ENCODE measurements at regions not wholly inside any gene's neighbourhood (a gene's known extent, or its start where the extent isn't known, plus 50 kb on each side); places are given as distances from the start of the nearest gene placed in this dataset.

GRCh38 chr9:69955536-69956355 is 87.9 kb upstream of the MAMDC2 start:
- H3K36me3 ChIP-seq (ENCODE audit: low read depth) = no peaks in the 10 kb centered on the region
- H3K9me3 ChIP-seq (ENCODE audit: severe bottlenecking) = no peaks in the 10 kb centered on the region
- TF ChIP-seq CTCF (IDR thresholded peaks at IDR 0.05; ENCODE audit: poor library complexity, severe bottlenecking) = no peak
- DNase-seq (ENCODE audit: low spot score) = no peak
- no peaks in the 10 kb centered on the region for H3K27me3 ChIP-seq (ENCODE audit: insufficient read depth, poor library complexity, severe bottlenecking)
- no peak for ATAC-seq (ENCODE audit: low read depth)
- no peak overlapping the region for H3K4me3 ChIP-seq (ENCODE audit: severe bottlenecking)
- no peak overlapping the region for H3K27ac ChIP-seq (ENCODE audit: poor library complexity, severe bottlenecking)
- H3K4me1 ChIP-seq (ENCODE audit: insufficient read depth, poor library complexity, severe bottlenecking) = no peaks in the 10 kb centered on the region

GRCh38 chr9:69961843-69962242 is 81.8 kb upstream of the MAMDC2 start:
- no peaks in the 10 kb centered on the region for H3K9me3 ChIP-seq (ENCODE audit: severe bottlenecking)
- H3K36me3 ChIP-seq (ENCODE audit: low read depth) = no peaks in the 10 kb centered on the region
- peaks cover 6% of the 10 kb centered on the region for H3K4me1 ChIP-seq (ENCODE audit: insufficient read depth, poor library complexity, severe bottlenecking)
- ATAC-seq (ENCODE audit: low read depth) (peak; percentile 86), DNase-seq (ENCODE audit: low spot score) (no peak)
- no peak overlapping the region for H3K4me3 ChIP-seq (ENCODE audit: severe bottlenecking)
- no peak for TF ChIP-seq CTCF (IDR thresholded peaks at IDR 0.05; ENCODE audit: poor library complexity, severe bottlenecking)
- H3K27ac ChIP-seq (ENCODE audit: poor library complexity, severe bottlenecking) = no peak overlapping the region
- no peaks in the 10 kb centered on the region for H3K27me3 ChIP-seq (ENCODE audit: insufficient read depth, poor library complexity, severe bottlenecking)

- DNase-seq (ENCODE audit: low spot score) (no peak), ATAC-seq (ENCODE audit: low read depth) (no peak)
- no peak overlapping the region for H3K27ac ChIP-seq (ENCODE audit: poor library complexity, severe bottlenecking)
- peaks cover 6% of the 10 kb centered on the region for H3K4me1 ChIP-seq (ENCODE audit: insufficient read depth, poor library complexity, severe bottlenecking)
- H3K4me3 ChIP-seq (ENCODE audit: severe bottlenecking) = no peak overlapping the region
- H3K27me3 ChIP-seq (ENCODE audit: insufficient read depth, poor library complexity, severe bottlenecking) = no peaks in the 10 kb centered on the region
- TF ChIP-seq CTCF (IDR thresholded peaks at IDR 0.05; ENCODE audit: poor library complexity, severe bottlenecking) = no peak
- H3K9me3 ChIP-seq (ENCODE audit: severe bottlenecking) = no peaks in the 10 kb centered on the region
- no peaks in the 10 kb centered on the region for H3K36me3 ChIP-seq (ENCODE audit: low read depth)
Observed at GRCh38 chr9:69963803-69964202, 79.8 kb upstream of the MAMDC2 start.

GRCh38 chr9:69964446-69964845 is 79.2 kb upstream of the MAMDC2 start:
- H3K4me3 ChIP-seq (ENCODE audit: severe bottlenecking) = no peak overlapping the region
- DNase-seq (ENCODE audit: low spot score) (no peak), ATAC-seq (ENCODE audit: low read depth) (no peak)
- H3K36me3 ChIP-seq (ENCODE audit: low read depth) = no peaks in the 10 kb centered on the region
- no peak for TF ChIP-seq CTCF (IDR thresholded peaks at IDR 0.05; ENCODE audit: poor library complexity, severe bottlenecking)
- no peaks in the 10 kb centered on the region for H3K9me3 ChIP-seq (ENCODE audit: severe bottlenecking)
- H3K27ac ChIP-seq (ENCODE audit: poor library complexity, severe bottlenecking) = no peak overlapping the region
- H3K4me1 ChIP-seq (ENCODE audit: insufficient read depth, poor library complexity, severe bottlenecking) = peaks cover 6% of the 10 kb centered on the region
- H3K27me3 ChIP-seq (ENCODE audit: insufficient read depth, poor library complexity, severe bottlenecking) = no peaks in the 10 kb centered on the region

All from RWPE2 (cell line).